Peyer's patch (tissue), 4 donors: ENCODE measurements at regions not wholly inside any gene's neighbourhood (a gene's known extent, or its start where the extent isn't known, plus 50 kb on each side); places are given as distances from the start of the nearest gene placed in this dataset.

Source experiments
- POLR2A ChIP-seq, 2 donors: fragments of 450-650 bp; IDR thresholded peaks; one replicate each; pipeline ENCODE4 v1.5.1; 2017; ENCODE audit warnings: antibody characterized with exemption in 2 of 2, mild to moderate bottlenecking in 2 of 2, moderate library complexity in 2 of 2
- TF ChIP-seq, protein P1 (sequence below), 6 experiments: fragments of 450-650 bp in 4 of 6; fragments of 200-600 bp in 2 of 6; sonication (generic) in 1 of 6; IDR thresholded peaks; one replicate each; pipeline ENCODE4 v1.5.1; 2017 to 2019; ENCODE audit warnings: antibody characterized with exemption in 6 of 6, mild to moderate bottlenecking in 3 of 6, moderate library complexity in 1 of 6

DNA sequence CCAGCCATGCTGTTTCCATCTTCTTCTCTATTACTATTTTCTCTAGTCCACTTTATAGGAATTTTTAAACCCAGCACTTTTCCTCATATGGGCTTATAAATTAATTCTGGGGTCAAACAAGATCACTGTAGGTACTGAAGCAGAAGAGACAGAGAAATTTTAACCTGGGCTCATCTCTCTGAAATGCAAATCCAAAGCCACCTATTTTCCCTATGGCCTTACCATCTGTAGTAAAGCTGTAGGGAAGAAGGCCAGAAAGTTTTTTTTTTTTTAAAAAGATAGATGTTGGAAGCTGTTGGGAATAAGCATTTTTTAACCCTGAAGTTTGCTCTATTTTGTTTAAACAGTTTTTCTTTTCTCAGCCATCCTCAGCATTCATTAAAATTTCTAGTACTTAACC is 367.4 kb downstream of the CD109 start:
- TF ChIP-seq, protein P1, sequence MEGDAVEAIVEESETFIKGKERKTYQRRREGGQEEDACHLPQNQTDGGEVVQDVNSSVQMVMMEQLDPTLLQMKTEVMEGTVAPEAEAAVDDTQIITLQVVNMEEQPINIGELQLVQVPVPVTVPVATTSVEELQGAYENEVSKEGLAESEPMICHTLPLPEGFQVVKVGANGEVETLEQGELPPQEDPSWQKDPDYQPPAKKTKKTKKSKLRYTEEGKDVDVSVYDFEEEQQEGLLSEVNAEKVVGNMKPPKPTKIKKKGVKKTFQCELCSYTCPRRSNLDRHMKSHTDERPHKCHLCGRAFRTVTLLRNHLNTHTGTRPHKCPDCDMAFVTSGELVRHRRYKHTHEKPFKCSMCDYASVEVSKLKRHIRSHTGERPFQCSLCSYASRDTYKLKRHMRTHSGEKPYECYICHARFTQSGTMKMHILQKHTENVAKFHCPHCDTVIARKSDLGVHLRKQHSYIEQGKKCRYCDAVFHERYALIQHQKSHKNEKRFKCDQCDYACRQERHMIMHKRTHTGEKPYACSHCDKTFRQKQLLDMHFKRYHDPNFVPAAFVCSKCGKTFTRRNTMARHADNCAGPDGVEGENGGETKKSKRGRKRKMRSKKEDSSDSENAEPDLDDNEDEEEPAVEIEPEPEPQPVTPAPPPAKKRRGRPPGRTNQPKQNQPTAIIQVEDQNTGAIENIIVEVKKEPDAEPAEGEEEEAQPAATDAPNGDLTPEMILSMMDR (IDR thresholded peaks at IDR 0.05), result no peak
- TF ChIP-seq POLR2A (IDR thresholded peaks at IDR 0.05), result no peak
